ENCODE measurements at regions not wholly inside any gene's neighbourhood (a gene's known extent, or its start where the extent isn't known, plus 50 kb on each side); places are given as distances from the start of the nearest gene placed in this dataset. TPM values are rescaled to one million over a fixed set of nuclear protein-coding genes. Genes with fewer than 3 reads are reported as not detected.

- no peak for DNase-seq (ENCODE audit: low spot score)
These were observed 329.5 kb downstream of the KCTD8 start for GRCh38 chr4:44118971-44119680.

GRCh38 chr4:44120646-44121045 is 328.0 kb downstream of the KCTD8 start:
- no peak for DNase-seq (ENCODE audit: low spot score)

GRCh38 chr4:44121210-44121609 is 327.4 kb downstream of the KCTD8 start:
- DNase-seq (ENCODE audit: low spot score) = no peak

Small RNAs in the stretch of these regions (small RNA-seq; reads per million reads assigned to genes)
- gene AC098590.2 (not detected), gene RN7SL193P (not detected)

Measured in HT-29 (cell line).